ENCODE measurements at regions not wholly inside any gene's neighbourhood (a gene's known extent, or its start where the extent isn't known, plus 50 kb on each side); places are given as distances from the start of the nearest gene placed in this dataset.

- no peaks in the 10 kb centered on the region for H3K4me1 ChIP-seq (ENCODE audit: control insufficient read depth in 1 of 2, insufficient read depth in 2 of 2, low read length in 2 of 2)
- H3K36me3 ChIP-seq (ENCODE audit: control insufficient read depth in 1 of 2, insufficient read depth in 2 of 2, low read length in 2 of 2): no peaks in the 10 kb centered on the region
- H3K4me3 ChIP-seq (ENCODE audit: low read depth in 1 of 2, low read length in 2 of 2): no peak overlapping the region
- no peak overlapping the region for H3K27ac ChIP-seq (ENCODE audit: low read depth, low read length)
- H3K9me3 ChIP-seq (ENCODE audit: control insufficient read depth in 1 of 2, low read length in 2 of 2): no peaks in the 10 kb centered on the region
- no peak overlapping the region for H3K9ac ChIP-seq (ENCODE audit: low read depth in 1 of 2, low read length in 2 of 2)
- H3K27me3 ChIP-seq (ENCODE audit: control insufficient read depth in 1 of 2, insufficient read depth in 2 of 2, low read length in 2 of 2): no peaks in the 10 kb centered on the region
These were observed 1454.9 kb downstream of the ZPLD1 start for GRCh38 chr3:103889675-103890074.

- Histone ChIP-seq H3K27ac (ENCODE audit: low read depth, low read length) (no peak overlapping the region), H3K36me3 (ENCODE audit: control insufficient read depth in 1 of 2, insufficient read depth in 2 of 2, low read length in 2 of 2) (no peaks in the 10 kb centered on the region), H3K27me3 (ENCODE audit: control insufficient read depth in 1 of 2, insufficient read depth in 2 of 2, low read length in 2 of 2) (no peaks in the 10 kb centered on the region), H3K4me3 (ENCODE audit: low read depth in 1 of 2, low read length in 2 of 2) (no peak overlapping the region), H3K9ac (ENCODE audit: low read depth in 1 of 2, low read length in 2 of 2) (no peak overlapping the region), H3K9me3 (ENCODE audit: control insufficient read depth in 1 of 2, low read length in 2 of 2) (no peaks in the 10 kb centered on the region), H3K4me1 (ENCODE audit: control insufficient read depth in 1 of 2, insufficient read depth in 2 of 2, low read length in 2 of 2) (no peaks in the 10 kb centered on the region)
These were observed 1459.5 kb downstream of the ZPLD1 start for GRCh38 chr3:103894162-103894822.

GRCh38 chr3:103899328-103899727 is 1464.5 kb downstream of the ZPLD1 start:
- Histone ChIP-seq H3K27me3 (ENCODE audit: control insufficient read depth in 1 of 2, insufficient read depth in 2 of 2, low read length in 2 of 2) (no peaks in the 10 kb centered on the region), H3K4me3 (ENCODE audit: low read depth in 1 of 2, low read length in 2 of 2) (no peak overlapping the region), H3K27ac (ENCODE audit: low read depth, low read length) (no peak overlapping the region), H3K4me1 (ENCODE audit: control insufficient read depth in 1 of 2, insufficient read depth in 2 of 2, low read length in 2 of 2) (no peaks in the 10 kb centered on the region), H3K9ac (ENCODE audit: low read depth in 1 of 2, low read length in 2 of 2) (no peak overlapping the region), H3K36me3 (ENCODE audit: control insufficient read depth in 1 of 2, insufficient read depth in 2 of 2, low read length in 2 of 2) (no peaks in the 10 kb centered on the region), H3K9me3 (ENCODE audit: control insufficient read depth in 1 of 2, low read length in 2 of 2) (no peaks in the 10 kb centered on the region)

- H3K9ac ChIP-seq (ENCODE audit: low read depth in 1 of 2, low read length in 2 of 2): no peak overlapping the region
- no peak overlapping the region for H3K27ac ChIP-seq (ENCODE audit: low read depth, low read length)
- H3K4me3 ChIP-seq (ENCODE audit: low read depth in 1 of 2, low read length in 2 of 2): no peak overlapping the region
- H3K27me3 ChIP-seq (ENCODE audit: control insufficient read depth in 1 of 2, insufficient read depth in 2 of 2, low read length in 2 of 2): no peaks in the 10 kb centered on the region
- H3K4me1 ChIP-seq (ENCODE audit: control insufficient read depth in 1 of 2, insufficient read depth in 2 of 2, low read length in 2 of 2): no peaks in the 10 kb centered on the region
- H3K9me3 ChIP-seq (ENCODE audit: control insufficient read depth in 1 of 2, low read length in 2 of 2): no peaks in the 10 kb centered on the region
- H3K36me3 ChIP-seq (ENCODE audit: control insufficient read depth in 1 of 2, insufficient read depth in 2 of 2, low read length in 2 of 2): no peaks in the 10 kb centered on the region
These were observed 1461.7 kb upstream of the ALCAM start for GRCh38 chr3:103904991-103905390.

GRCh38 chr3:103906304-103906703 is 1460.4 kb upstream of the ALCAM start:
- H3K27ac ChIP-seq (ENCODE audit: low read depth, low read length): no peak overlapping the region
- no peak overlapping the region for H3K9ac ChIP-seq (ENCODE audit: low read depth in 1 of 2, low read length in 2 of 2)
- H3K9me3 ChIP-seq (ENCODE audit: control insufficient read depth in 1 of 2, low read length in 2 of 2): no peaks in the 10 kb centered on the region
- no peaks in the 10 kb centered on the region for H3K4me1 ChIP-seq (ENCODE audit: control insufficient read depth in 1 of 2, insufficient read depth in 2 of 2, low read length in 2 of 2)
- no peaks in the 10 kb centered on the region for H3K27me3 ChIP-seq (ENCODE audit: control insufficient read depth in 1 of 2, insufficient read depth in 2 of 2, low read length in 2 of 2)
- H3K4me3 ChIP-seq (ENCODE audit: low read depth in 1 of 2, low read length in 2 of 2): no peak overlapping the region
- H3K36me3 ChIP-seq (ENCODE audit: control insufficient read depth in 1 of 2, insufficient read depth in 2 of 2, low read length in 2 of 2): no peaks in the 10 kb centered on the region

- Histone ChIP-seq H3K27ac (ENCODE audit: low read depth, low read length) (no peak overlapping the region), H3K4me3 (ENCODE audit: low read depth in 1 of 2, low read length in 2 of 2) (no peak overlapping the region), H3K9ac (ENCODE audit: low read depth in 1 of 2, low read length in 2 of 2) (no peak overlapping the region), H3K27me3 (ENCODE audit: control insufficient read depth in 1 of 2, insufficient read depth in 2 of 2, low read length in 2 of 2) (no peaks in the 10 kb centered on the region), H3K36me3 (ENCODE audit: control insufficient read depth in 1 of 2, insufficient read depth in 2 of 2, low read length in 2 of 2) (no peaks in the 10 kb centered on the region), H3K9me3 (ENCODE audit: control insufficient read depth in 1 of 2, low read length in 2 of 2) (no peaks in the 10 kb centered on the region), H3K4me1 (ENCODE audit: control insufficient read depth in 1 of 2, insufficient read depth in 2 of 2, low read length in 2 of 2) (no peaks in the 10 kb centered on the region)
These were observed 1459.9 kb upstream of the ALCAM start for GRCh38 chr3:103906808-103907207.

- Histone ChIP-seq H3K4me1 (ENCODE audit: control insufficient read depth in 1 of 2, insufficient read depth in 2 of 2, low read length in 2 of 2) (no peaks in the 10 kb centered on the region), H3K9ac (ENCODE audit: low read depth in 1 of 2, low read length in 2 of 2) (no peak overlapping the region), H3K4me3 (ENCODE audit: low read depth in 1 of 2, low read length in 2 of 2) (no peak overlapping the region), H3K27me3 (ENCODE audit: control insufficient read depth in 1 of 2, insufficient read depth in 2 of 2, low read length in 2 of 2) (no peaks in the 10 kb centered on the region), H3K36me3 (ENCODE audit: control insufficient read depth in 1 of 2, insufficient read depth in 2 of 2, low read length in 2 of 2) (no peaks in the 10 kb centered on the region), H3K9me3 (ENCODE audit: control insufficient read depth in 1 of 2, low read length in 2 of 2) (no peaks in the 10 kb centered on the region), H3K27ac (ENCODE audit: low read depth, low read length) (no peak overlapping the region)
These were observed 1459.1 kb upstream of the ALCAM start for GRCh38 chr3:103907567-103907966.

GRCh38 chr3:103909395-103909794 is 1457.3 kb upstream of the ALCAM start:
- H3K9ac ChIP-seq (ENCODE audit: low read depth in 1 of 2, low read length in 2 of 2): no peak overlapping the region
- no peaks in the 10 kb centered on the region for H3K4me1 ChIP-seq (ENCODE audit: control insufficient read depth in 1 of 2, insufficient read depth in 2 of 2, low read length in 2 of 2)
- H3K27ac ChIP-seq (ENCODE audit: low read depth, low read length): no peak overlapping the region
- H3K4me3 ChIP-seq (ENCODE audit: low read depth in 1 of 2, low read length in 2 of 2): no peak overlapping the region
- no peaks in the 10 kb centered on the region for H3K9me3 ChIP-seq (ENCODE audit: control insufficient read depth in 1 of 2, low read length in 2 of 2)
- no peaks in the 10 kb centered on the region for H3K36me3 ChIP-seq (ENCODE audit: control insufficient read depth in 1 of 2, insufficient read depth in 2 of 2, low read length in 2 of 2)
- no peaks in the 10 kb centered on the region for H3K27me3 ChIP-seq (ENCODE audit: control insufficient read depth in 1 of 2, insufficient read depth in 2 of 2, low read length in 2 of 2)

GRCh38 chr3:103918336-103918735 is 1448.4 kb upstream of the ALCAM start:
- no peak overlapping the region for H3K4me3 ChIP-seq (ENCODE audit: low read depth in 1 of 2, low read length in 2 of 2)
- no peak overlapping the region for H3K27ac ChIP-seq (ENCODE audit: low read depth, low read length)
- no peak overlapping the region for H3K9ac ChIP-seq (ENCODE audit: low read depth in 1 of 2, low read length in 2 of 2)
- H3K9me3 ChIP-seq (ENCODE audit: control insufficient read depth in 1 of 2, low read length in 2 of 2): peaks cover 0 to 2% of the 10 kb centered on the region in 2 donors
- H3K36me3 ChIP-seq (ENCODE audit: control insufficient read depth in 1 of 2, insufficient read depth in 2 of 2, low read length in 2 of 2): no peaks in the 10 kb centered on the region
- no peaks in the 10 kb centered on the region for H3K4me1 ChIP-seq (ENCODE audit: control insufficient read depth in 1 of 2, insufficient read depth in 2 of 2, low read length in 2 of 2)
- no peaks in the 10 kb centered on the region for H3K27me3 ChIP-seq (ENCODE audit: control insufficient read depth in 1 of 2, insufficient read depth in 2 of 2, low read length in 2 of 2)

GRCh38 chr3:103919327-103919726 is 1447.4 kb upstream of the ALCAM start:
- Histone ChIP-seq H3K36me3 (ENCODE audit: control insufficient read depth in 1 of 2, insufficient read depth in 2 of 2, low read length in 2 of 2) (no peaks in the 10 kb centered on the region), H3K9ac (ENCODE audit: low read depth in 1 of 2, low read length in 2 of 2) (no peak overlapping the region), H3K4me3 (ENCODE audit: low read depth in 1 of 2, low read length in 2 of 2) (no peak overlapping the region), H3K27me3 (ENCODE audit: control insufficient read depth in 1 of 2, insufficient read depth in 2 of 2, low read length in 2 of 2) (no peaks in the 10 kb centered on the region), H3K4me1 (ENCODE audit: control insufficient read depth in 1 of 2, insufficient read depth in 2 of 2, low read length in 2 of 2) (no peaks in the 10 kb centered on the region), H3K27ac (ENCODE audit: low read depth, low read length) (no peak overlapping the region), H3K9me3 (ENCODE audit: control insufficient read depth in 1 of 2, low read length in 2 of 2) (peaks cover 0 to 2% of the 10 kb centered on the region in 2 donors)

- Histone ChIP-seq H3K27ac (ENCODE audit: low read depth, low read length) (no peak overlapping the region), H3K4me1 (ENCODE audit: control insufficient read depth in 1 of 2, insufficient read depth in 2 of 2, low read length in 2 of 2) (no peaks in the 10 kb centered on the region), H3K4me3 (ENCODE audit: low read depth in 1 of 2, low read length in 2 of 2) (no peak overlapping the region), H3K9me3 (ENCODE audit: control insufficient read depth in 1 of 2, low read length in 2 of 2) (peaks cover 0 to 2% of the 10 kb centered on the region in 2 donors), H3K27me3 (ENCODE audit: control insufficient read depth in 1 of 2, insufficient read depth in 2 of 2, low read length in 2 of 2) (no peaks in the 10 kb centered on the region), H3K9ac (ENCODE audit: low read depth in 1 of 2, low read length in 2 of 2) (no peak overlapping the region), H3K36me3 (ENCODE audit: control insufficient read depth in 1 of 2, insufficient read depth in 2 of 2, low read length in 2 of 2) (no peaks in the 10 kb centered on the region)
These were observed 1442.8 kb upstream of the ALCAM start for GRCh38 chr3:103923907-103924306.
